ENCODE measurements at regions not wholly inside any gene's neighbourhood (a gene's known extent, or its start where the extent isn't known, plus 50 kb on each side); places are given as distances from the start of the nearest gene placed in this dataset.

GRCh38 chr1:187921426-187921825 lies 1092.7 kb downstream of the PLA2G4A start:
- TF ChIP-seq EZH2phosphoT487 (IDR thresholded peaks at IDR 0.05; ENCODE audit: insufficient read depth, low read depth) = no peak
- TF ChIP-seq EZH2 (IDR thresholded peaks at IDR 0.05; ENCODE audit: insufficient read depth, poor library complexity, severe bottlenecking) = no peak
